ENCODE measurements at regions not wholly inside any gene's neighbourhood (a gene's known extent, or its start where the extent isn't known, plus 50 kb on each side); places are given as distances from the start of the nearest gene placed in this dataset.

DNA sequence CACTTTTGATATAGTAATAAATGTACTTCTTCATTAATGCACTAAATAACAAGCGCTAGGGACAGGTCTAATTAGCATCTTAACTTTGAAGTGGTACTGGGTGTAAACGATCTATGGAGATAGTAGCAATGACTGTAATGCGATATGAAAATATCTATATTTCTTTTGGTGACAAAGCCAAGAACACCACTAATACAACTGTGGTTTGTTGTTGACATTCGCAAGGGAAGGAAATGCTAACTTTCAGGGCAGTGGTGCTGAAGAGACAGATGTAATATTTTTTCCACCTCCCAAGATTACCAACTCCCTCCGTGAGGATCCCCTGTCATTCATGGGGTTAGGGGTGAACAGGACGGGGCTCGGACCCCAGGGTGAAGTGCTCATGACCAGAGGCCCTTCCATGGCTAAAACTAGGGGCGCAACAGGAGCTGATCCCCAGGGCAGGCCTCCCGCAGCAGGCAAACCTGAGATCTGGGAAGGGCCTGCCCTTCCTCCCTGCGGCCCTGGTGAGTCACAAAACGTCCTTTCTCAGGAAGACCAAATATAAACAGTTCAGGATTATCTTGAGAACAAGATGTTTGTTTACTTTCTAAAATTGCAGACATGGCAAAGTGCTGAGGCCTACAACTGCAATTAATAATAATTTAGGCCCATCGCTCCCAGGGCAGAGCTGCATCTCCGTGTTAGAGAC is 65.0 kb upstream of the TOX2 start:
- TF ChIP-seq, protein P1, sequence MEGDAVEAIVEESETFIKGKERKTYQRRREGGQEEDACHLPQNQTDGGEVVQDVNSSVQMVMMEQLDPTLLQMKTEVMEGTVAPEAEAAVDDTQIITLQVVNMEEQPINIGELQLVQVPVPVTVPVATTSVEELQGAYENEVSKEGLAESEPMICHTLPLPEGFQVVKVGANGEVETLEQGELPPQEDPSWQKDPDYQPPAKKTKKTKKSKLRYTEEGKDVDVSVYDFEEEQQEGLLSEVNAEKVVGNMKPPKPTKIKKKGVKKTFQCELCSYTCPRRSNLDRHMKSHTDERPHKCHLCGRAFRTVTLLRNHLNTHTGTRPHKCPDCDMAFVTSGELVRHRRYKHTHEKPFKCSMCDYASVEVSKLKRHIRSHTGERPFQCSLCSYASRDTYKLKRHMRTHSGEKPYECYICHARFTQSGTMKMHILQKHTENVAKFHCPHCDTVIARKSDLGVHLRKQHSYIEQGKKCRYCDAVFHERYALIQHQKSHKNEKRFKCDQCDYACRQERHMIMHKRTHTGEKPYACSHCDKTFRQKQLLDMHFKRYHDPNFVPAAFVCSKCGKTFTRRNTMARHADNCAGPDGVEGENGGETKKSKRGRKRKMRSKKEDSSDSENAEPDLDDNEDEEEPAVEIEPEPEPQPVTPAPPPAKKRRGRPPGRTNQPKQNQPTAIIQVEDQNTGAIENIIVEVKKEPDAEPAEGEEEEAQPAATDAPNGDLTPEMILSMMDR (IDR thresholded peaks at IDR 0.05): no peak
- no peak for TF ChIP-seq POLR2A (IDR thresholded peaks at IDR 0.05)

Measured in upper lobe of left lung (tissue), 4 donors.